Adipose tissue (tissue), 3 donors: ENCODE measurements at regions not wholly inside any gene's neighbourhood (a gene's known extent, or its start where the extent isn't known, plus 50 kb on each side); places are given as distances from the start of the nearest gene placed in this dataset.

ENCODE experiments used
- H3K27ac ChIP-seq: one replicate; pipeline ENCODE4 v1.5.1; 2013; ENCODE audit warnings: low read depth, low read length
- WGBS, 3 donors: extraction: QIAGEN DNeasy Blood & Tissue Kit; methylation state at CpG; one replicate each; pipeline ENCODE4 v1.1.7; 2013; 5-methylcytosine and 5-hydroxymethylcytosine counted together
- donor health status: healthy with polysubstance abuse.
- donor health status: Bipolar disorder and iron deficiency.
- donor health status: healthy.

DNA sequence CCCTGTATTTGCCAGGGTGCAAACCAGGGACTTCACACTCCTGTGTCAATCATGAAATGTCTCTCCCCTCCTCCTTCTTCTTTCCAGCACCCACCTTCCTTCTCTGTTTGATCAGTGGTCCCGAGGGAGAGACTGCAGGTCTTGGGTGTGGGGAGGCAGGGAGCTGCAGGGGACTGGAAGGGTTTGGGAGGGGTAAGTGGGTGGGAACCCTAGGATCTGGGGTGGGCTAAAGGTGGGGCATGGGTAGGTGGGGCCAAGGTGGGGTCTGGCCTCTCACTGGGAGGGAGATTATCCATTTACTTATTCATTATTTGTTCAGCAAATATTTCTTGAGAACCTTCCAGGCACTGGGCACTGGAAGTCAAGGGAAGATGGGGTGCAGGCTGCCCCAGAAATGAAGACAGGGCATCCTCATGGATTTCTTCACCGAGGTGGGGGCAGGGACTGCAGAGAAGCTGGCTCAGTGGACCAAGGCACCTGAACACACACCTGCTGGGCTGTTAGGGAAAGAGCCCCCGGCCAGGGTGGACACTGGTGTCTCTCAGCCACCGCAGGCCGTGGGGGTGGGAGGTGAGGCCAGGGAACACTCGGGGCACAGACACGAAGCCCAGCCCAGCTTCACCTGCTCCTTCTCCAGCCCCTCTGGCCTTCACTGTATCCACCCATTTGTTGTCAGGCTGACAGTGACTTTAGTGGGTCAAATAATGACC is 193.9 kb upstream of the C1orf174 start:
- 68 to 90% (median 87%) methylated on average over 7 of the region's 7 CpGs for WGBS, 3 donors
- H3K27ac ChIP-seq, result no peak overlapping the region

DNA sequence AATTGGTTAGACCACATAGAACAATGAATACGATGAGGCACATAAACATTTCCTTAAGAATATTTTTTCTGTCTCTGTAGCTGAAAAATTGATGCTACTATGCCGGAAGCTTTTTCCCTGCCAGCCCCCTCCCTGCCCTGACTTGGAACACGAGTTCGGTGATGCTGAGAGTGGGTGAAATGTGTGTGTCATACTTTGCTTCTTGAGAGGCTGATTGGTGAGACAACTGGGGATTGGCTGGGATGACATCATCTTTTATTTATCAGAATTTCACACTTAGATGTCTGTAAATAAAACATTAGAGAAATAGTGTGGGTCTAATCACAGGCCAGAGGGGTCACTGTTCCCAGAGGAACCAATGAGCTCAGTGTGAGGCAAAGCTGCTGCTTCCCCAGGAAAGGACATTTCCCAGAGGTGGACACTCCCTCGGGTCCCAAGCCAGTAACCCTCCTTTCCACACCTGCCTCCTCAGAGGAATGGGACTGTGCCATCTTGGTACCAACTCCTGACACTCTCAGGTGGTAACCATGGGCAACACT is 195.4 kb upstream of the C1orf174 start:
- no peak overlapping the region for H3K27ac ChIP-seq
- 70 to 82% (median 70%) methylated on average over 5 of the region's 5 CpGs for WGBS, 3 donors

DNA sequence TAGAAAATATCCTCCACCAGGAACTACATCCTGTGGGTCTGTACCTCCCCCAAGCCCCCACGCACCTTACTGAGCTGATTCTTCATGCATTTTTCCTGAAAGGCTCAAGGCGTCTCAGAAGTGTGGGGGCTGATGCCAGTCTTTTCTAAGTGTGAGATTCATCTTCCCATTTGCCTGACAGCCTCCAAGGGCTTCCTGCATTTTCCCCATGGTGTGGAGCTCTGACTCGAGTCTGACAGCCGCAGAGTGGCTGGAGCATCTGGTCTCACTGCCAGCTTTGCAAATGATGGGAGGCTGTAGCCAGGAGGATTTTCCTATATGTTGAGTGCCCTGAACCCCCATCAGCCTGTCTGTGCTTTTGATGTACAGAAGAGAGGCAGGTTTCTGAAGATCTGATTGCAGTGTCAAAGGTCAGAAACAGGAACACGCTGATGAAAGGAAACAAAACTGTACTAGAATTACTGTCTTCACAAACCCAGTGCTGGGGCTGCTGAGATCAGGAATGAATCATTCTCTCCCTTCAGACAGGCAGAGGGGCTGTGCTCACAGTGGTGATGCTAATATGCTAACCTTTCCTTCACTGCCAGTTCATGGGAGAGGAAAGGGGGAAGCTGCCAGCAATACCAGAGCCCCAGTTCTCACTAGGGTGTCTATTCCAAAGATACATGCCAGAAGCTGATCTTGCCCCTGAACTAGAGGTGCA is 201.5 kb upstream of the C1orf174 start:
- no peak overlapping the region for H3K27ac ChIP-seq
- 18 to 28% (median 24%) methylated on average over 5 of the region's 5 CpGs for WGBS, 3 donors

DNA sequence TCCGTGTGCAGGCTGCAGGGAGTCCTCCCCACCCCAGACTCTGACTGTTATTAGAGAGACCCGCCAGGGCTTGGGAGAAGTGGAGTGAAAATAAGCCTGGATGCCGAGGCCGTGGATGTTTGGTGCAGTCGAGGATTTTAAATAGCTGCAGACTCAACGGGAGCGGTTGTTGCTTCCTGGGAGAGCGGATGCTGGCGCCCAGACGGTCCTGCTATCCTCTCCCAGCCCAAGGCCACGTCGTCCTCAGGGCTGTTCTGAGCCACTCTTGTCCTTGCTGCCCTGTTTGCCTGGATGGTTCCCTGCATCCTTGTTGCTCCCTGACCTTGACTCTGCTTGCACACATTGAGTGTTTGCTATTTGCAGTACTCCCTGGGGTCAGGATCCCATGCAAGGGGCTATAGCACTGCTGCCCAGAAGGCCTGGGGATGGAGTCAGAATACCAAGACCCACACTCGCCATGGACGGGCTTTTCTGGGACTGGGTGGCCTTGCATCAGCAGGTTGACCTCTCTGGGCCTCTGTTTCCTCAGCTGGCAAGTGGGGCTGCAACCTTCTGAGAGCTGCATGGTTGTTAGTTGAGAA is 205.3 kb upstream of the C1orf174 start:
- H3K27ac ChIP-seq, result no peak overlapping the region
- WGBS, 3 donors, result 65 to 80% (median 77%) methylated on average over 14 of the region's 14 CpGs

DNA sequence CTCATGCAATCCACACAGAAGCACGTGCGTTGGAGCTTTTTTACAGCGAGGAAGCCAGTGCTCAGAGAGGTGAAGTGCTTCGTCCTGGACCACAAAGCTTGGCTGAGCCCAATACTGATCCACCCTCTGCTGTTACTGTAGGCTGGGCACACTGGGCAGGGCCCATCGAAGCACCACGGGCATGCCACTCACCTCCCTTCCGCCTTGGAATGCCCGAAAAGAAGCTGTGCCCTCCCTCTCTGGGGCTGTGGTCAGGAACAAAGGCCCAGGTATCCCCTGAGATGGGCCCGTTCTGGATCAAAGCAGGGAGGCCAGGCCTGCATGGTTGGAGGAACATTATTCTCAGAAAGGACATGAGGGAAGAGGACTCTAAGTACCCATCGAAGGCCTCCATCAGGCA is 206.7 kb upstream of the C1orf174 start:
- 71 to 75% (median 74%) methylated on average over 10 of the region's 10 CpGs for WGBS, 3 donors
- no peak overlapping the region for H3K27ac ChIP-seq

DNA sequence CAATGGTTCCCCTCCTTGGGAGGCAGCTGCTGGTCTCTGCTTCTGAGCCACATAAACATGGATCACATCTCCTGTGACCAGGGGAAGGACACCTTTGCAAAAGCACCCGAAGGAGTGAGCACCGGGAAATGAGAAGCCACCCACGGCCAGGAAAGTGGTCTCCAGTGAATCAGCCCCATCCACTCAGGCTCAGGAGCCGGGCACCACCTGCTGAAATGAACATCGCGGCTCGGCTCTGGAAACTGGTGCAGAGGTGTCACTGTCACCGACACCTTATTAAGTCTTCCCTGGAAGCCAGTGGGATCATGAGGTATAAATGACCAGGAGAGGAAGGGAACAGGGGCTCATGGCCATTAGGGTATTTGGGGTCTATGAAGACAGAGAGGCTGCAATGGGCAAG is 207.2 kb upstream of the C1orf174 start:
- H3K27ac ChIP-seq, result no peak overlapping the region
- 85 to 91% (median 91%) methylated on average over 8 of the region's 8 CpGs for WGBS, 3 donors

DNA sequence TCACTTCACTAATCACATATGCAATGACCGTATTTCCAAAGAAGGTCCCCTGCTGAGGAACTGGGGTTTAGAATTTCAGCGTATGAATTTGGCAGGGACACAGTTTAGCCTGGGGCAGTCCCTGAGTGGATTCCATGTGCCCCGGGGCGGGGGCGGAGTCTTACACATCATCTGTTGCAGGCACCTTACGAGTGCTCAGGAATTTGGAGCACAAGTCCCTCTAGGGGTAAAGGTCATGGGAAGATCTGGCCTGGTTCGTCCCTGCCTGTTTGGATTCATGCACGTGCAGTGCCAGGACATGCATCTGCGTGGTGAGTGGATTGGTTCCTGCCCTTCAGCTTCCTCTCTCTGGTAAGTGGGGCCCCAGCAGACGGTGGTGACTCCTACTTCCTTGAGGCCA is 208.3 kb upstream of the C1orf174 start:
- 31 to 48% (median 47%) methylated on average over 10 of the region's 10 CpGs for WGBS, 3 donors
- H3K27ac ChIP-seq, result no peak overlapping the region

DNA sequence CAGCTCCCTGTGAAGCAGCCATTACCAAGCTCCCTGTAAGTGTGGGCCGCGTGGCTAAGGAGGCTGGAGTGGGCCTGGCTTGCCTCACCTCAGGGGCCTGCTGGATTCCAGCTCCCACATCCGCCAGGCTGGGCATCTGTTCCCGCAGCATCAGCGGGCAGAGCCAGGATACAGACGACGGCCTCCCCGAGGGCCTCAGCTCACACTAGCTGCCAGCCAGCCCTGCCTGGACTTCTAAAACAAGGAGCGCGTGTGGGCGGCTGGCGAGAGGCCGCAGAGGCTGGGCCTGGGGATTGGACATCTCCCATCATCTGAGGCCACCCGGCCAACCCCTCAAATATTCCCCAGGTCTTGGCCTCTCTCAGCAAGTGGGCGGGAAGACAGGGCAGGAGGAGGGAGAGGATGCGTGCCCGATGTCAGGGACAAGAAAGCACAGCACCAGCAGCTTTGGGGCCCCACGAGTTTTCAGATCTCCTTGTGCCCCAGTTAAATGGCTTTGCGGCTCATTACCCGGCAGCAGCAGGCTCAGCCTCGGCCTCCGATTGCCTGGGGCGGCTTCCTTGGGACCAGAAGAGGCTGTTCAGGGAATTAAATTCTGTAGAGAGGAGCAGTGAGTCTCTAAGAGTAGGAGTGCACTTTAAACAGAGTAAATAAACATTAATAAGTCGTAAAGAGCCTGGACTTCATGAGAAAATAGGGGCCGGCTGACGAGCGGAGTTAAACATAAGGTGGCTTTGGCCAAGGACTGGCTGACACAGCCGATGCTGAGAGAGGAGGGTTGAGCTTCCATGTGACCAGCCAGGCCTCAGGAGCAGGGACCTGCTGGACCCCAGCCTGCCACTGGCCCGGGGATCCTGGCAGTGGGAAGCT is 208.9 kb upstream of the C1orf174 start:
- 57 to 70% (median 63%) methylated on average over 29 of the region's 29 CpGs for WGBS, 3 donors
- no peak overlapping the region for H3K27ac ChIP-seq

DNA sequence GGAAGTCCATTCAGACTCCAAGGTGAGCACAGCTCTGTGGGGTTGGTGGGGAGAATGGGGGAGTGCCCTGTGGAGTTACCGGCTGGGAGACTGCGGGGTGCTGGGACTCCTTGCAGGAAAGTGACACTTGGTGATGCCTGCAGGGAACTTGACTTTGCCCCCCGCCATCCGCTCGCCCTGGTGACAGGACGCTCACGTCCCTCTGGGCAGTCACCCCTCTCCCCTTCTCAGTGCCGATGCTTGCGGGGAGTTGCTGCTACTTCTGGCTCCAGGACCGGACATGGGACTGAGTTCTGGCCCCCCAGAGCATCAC is 209.5 kb upstream of the C1orf174 start:
- WGBS, 3 donors, result 86 to 96% (median 92%) methylated on average over 10 of the region's 10 CpGs
- no peak overlapping the region for H3K27ac ChIP-seq

DNA sequence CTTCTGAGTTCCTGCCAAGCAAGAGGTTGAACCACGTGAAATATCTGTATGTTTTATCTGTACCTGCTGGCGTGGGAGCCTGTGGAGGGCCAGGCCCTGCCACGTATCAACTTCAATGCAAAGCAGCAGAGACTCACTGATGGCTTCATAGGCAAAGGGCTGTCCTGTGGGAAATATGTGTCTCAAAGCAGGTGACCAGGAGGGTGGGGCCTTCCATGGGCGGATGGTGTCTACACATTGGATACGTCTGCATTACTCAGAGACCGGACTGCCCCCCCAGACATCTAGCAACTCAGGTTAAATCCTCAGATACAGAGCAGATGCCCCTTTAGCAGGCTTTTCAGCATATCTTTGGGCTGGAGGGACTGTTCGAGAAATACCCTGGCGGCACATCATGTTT is 210.8 kb upstream of the C1orf174 start:
- 44 to 87% (median 78%) methylated on average over 8 of the region's 8 CpGs for WGBS, 3 donors
- no peak overlapping the region for H3K27ac ChIP-seq

DNA sequence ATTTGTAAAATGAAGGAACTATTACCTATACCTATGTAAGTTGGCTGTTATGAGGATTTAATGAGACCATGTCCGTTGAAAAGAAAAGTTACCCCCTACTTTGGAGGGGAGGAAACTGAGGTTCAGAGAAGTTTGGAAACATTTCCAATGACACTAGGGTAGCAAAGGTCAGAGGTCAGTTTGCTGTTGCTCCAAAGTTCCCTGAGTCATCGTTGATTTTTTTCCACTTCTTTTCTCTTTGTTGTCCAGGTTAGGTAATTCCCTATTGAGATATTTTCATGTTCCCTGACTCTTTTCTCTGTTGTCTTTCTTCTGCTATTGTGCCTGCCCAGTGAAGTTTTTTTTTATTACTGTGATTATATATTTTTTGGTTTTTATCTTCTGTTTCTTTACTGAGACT is 213.8 kb upstream of the C1orf174 start:
- H3K27ac ChIP-seq, result no peak overlapping the region
- 83 to 90% (median 85%) methylated on average over 2 of the region's 2 CpGs for WGBS, 3 donors

DNA sequence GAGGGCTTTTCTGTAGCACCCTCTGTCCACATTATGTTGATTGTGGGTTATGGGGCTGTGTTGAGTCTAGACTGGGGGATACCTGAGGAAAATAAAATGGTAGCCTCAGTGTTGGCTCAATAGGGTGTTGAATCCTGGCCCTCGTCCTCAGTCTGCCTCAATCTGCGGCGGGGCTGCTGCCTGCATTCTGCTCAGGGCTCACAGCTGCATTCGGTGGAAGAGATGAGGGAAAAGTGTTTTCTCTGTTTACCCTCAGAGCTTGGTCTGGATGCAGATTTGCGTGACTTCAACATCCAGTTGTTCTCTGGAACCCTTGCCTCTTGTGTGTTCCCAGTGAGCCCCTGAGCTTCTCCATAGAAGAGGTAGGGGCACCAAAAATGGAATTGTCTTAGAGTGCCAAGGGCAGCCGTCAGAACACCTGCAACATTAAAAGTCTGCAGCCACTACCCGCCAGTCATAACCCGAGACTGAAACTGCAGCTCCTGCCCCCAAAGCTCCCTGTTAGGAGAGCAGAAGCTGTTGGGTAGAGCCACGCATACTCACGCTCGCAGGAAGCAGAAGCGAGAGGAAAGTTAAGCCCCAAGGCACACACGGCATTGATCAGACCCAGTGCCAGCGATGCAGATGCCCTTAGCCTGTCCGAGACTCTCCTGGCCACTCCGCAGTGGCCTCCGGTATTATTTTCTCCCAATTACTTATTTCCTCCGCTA is 215.3 kb upstream of the C1orf174 start:
- H3K27ac ChIP-seq, result no peak overlapping the region
- 75 to 89% (median 88%) methylated on average over 18 of the region's 18 CpGs for WGBS, 3 donors

DNA sequence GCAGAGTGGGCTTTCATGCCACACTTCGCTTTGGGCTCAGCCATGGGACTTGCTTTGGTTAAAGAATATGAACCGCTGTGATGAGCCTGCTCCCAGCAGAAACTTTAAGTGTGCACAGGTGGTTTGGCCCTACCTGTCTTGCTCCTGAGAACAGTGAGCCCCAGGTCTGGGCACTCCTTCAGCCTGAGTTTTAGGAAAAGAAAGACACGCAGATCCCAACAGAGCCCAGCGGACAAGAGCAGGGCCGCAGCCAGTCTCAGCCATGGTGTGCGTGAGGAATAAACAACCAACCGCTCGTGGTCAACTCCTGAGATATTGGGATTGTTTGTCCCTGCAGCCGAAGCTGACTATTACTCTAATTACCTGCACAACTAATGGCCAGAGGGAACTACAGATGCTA is 217.1 kb upstream of the C1orf174 start:
- WGBS, 3 donors, result 82 to 93% (median 93%) methylated on average over 9 of the region's 9 CpGs

DNA sequence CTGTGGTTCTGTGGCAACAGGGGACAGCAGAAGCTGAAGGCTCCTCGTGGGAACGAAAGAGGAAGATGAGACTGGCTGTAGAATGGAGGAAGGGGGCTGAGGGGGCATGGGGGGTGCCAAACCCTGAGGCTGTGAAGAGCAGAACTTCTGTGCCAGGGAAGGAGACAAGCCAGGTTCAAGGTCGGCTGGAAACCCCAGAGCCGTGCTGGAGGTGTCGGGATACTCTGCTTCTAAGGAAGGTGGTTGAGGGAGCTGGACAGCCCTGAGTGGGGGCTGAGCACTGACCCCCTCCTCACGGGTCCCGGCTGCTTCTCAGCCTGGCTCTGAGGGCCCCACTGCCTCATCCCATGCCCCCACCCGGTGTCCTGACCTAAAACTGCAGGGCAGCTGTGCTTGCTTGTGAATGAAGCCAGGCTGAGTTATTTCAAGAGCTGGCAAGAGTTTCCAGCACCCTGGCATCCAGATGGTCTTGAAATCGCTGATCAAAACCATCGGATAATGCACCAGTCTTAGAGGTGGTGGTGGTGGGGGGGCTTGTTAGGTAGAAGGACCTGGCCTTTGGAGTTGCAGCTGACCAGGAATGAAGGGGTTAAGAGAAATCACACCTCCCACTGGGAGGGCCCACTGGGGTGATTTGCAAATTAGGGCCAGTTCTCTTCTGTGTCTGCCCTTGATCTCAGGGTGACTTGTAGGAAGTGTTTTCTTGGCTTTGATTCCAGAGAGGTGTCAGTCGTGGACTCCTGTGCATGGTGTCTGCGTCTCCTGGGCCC is 218.9 kb upstream of the C1orf174 start:
- no peak overlapping the region for H3K27ac ChIP-seq
- 54 to 64% (median 63%) methylated on average over 11 to 12 of the region's 12 CpGs for WGBS, 3 donors

More for the DNA sequence above, 217.1 kb upstream of the C1orf174 start:
- no peak overlapping the region for H3K27ac ChIP-seq

DNA sequence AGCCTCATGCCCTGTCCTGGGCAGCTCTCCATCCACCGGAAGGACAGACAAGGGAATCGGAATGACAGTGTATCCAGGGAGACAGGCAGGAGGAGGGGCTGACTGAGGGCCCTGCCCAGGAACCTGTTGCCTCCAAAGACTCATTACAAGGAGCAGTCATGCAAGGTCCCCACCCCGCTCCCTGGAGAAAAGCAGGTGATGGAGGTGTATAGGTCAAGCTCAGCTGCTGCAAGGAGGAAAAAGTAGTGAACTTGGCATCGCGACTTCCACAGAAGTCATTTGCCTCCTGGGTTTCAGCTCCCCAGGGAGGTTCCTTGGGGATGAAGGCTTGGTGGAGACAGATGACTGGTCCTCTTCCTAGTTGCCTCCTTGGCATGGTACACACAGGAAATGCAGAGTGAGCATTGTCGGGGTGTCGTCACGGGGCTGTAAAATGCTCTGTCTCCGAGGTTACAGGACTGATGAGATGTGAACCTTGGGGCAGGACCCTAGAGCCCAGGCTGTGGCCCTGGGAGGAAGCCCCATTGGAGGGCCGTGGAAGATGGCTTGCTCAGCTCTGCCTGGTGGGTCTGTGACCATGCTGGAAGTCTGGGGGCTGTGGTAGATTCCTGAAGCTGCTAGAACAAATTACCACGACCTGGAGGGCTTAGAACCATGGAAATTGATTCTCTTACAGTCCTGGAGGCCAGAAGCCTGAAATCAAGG is 219.6 kb upstream of the C1orf174 start:
- 61 to 74% (median 71%) methylated on average over 11 of the region's 11 CpGs for WGBS, 3 donors
- H3K27ac ChIP-seq, result no peak overlapping the region

DNA sequence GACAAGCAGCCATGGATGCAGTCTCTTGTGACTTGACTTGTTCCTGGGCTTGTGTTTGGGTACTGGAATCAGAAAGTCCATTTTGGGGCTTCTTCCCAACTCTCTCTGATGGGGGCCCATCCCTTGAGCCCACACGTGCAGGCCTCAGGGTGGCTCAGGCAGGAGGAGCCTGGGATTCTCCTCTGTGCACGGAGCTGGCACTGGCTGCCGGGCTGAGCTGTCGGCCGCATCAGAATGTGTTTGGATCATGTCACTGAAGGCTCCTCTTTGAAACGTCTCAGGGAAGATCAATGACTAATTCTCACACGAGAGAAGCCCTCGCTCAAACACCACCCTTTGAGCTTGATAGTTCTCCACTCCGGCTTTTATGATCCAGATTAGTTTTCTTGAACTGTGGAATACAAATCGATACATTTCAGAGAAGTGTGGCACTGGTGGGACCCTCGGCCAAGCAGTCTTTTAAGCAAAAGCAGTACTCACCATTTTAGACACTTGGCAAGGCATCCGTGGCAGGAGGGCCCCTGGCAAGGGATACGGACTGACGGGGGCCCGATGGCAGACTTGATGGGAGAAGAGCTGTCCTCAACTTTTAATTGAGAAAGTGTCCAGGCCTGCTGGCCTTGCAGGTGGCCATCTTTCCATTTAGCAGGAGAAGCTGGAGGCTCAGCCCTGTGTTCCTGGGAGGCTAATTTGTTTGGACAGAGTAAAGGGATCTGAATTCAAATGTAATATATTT is 220.7 kb upstream of the C1orf174 start:
- WGBS, 3 donors, result 52 to 67% (median 58%) methylated on average over 15 of the region's 15 CpGs
- no peak overlapping the region for H3K27ac ChIP-seq
